Left lung (tissue), 4 donors: ENCODE measurements at regions not wholly inside any gene's neighbourhood (a gene's known extent, or its start where the extent isn't known, plus 50 kb on each side); places are given as distances from the start of the nearest gene placed in this dataset.

ENCODE experiments used
- ATAC-seq: fragments of 200-7000 bp; cut with Tn5 transposase; one replicate; pipeline ENCODE4 v1.9.1; 2020; ENCODE audit warnings: moderate library complexity
- DNase-seq, 4 donors: peaks; one replicate each; pipeline ENCODE4 v3.0.0-alpha.2; 2013 to 2020
- H3K27ac ChIP-seq, 2 donors: fragments of 200-600 bp; sonication (generic) in 1 of 2; one replicate each; pipeline versions ENCODE4 v1.5.0 to v1.8.0; 2020 to 2021
- H3K27me3 ChIP-seq, 2 donors: fragments of 200-600 bp; sonication (generic) in 1 of 2; one replicate each; pipeline versions ENCODE4 v1.5.0 to v1.8.0; 2020 to 2021
- H3K36me3 ChIP-seq, 2 donors: fragments of 200-600 bp; sonication (generic) in 1 of 2; one replicate each; pipeline versions ENCODE4 v1.5.0 to v1.8.0; 2020 to 2021
- H3K4me1 ChIP-seq, 2 donors: fragments of 200-600 bp; one replicate each; pipeline ENCODE4 v1.8.0; 2021
- H3K4me3 ChIP-seq, 2 donors: fragments of 200-600 bp; sonication (generic) in 1 of 2; one replicate each; pipeline versions ENCODE4 v1.5.0 to v1.8.0; 2020 to 2021; ENCODE audit warnings: mild to moderate bottlenecking in 1 of 2
- H3K9me3 ChIP-seq, 2 donors: fragments of 200-600 bp; sonication (generic) in 1 of 2; one replicate each; pipeline versions ENCODE4 v1.5.0 to v1.8.0; 2020 to 2021
- intact Hi-C, 2 donors: fragments of 100-400 bp; cut with DNase I; formaldehyde crosslinking; loops; one replicate each; pipeline versions ENCODE4 v1.11.2 to v1.14.2; 2022
- TF ChIP-seq, protein P1 (sequence below), 2 donors: fragments of 200-600 bp; sonication (generic) in 1 of 2; IDR thresholded peaks; one replicate each; pipeline versions ENCODE4 v1.5.0 to v1.8.0; 2021; ENCODE audit warnings: antibody characterized with exemption in 2 of 2
- donor health status: DM: no; HTN: yes; CAD: no.
- donor health status: DM: no; HTN: no; CAD: no.

DNA sequence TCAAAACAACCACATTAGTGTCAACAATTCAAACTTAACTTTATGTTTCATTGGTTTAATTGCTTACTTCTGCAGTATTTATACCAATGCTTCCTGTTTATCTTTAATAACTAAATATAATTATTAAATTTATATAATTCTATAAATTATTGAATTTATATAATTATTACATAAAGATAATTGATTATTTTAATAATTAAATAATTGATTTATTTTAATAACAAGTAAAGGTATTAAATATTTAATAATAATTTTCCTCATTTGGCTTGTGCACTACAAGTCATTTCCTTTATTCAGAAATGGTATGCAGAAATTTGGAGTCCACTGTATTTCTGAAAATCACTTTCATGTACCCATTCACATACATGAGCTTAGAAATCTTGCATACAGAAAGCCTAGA lies 156.2 kb upstream of the NSMCE3 start:
- no peaks in the 10 kb centered on the region for H3K36me3 ChIP-seq
- no peaks in the 10 kb centered on the region for H3K27me3 ChIP-seq
- ATAC-seq (no peak), DNase-seq (no peak)
- TF ChIP-seq, protein P1, sequence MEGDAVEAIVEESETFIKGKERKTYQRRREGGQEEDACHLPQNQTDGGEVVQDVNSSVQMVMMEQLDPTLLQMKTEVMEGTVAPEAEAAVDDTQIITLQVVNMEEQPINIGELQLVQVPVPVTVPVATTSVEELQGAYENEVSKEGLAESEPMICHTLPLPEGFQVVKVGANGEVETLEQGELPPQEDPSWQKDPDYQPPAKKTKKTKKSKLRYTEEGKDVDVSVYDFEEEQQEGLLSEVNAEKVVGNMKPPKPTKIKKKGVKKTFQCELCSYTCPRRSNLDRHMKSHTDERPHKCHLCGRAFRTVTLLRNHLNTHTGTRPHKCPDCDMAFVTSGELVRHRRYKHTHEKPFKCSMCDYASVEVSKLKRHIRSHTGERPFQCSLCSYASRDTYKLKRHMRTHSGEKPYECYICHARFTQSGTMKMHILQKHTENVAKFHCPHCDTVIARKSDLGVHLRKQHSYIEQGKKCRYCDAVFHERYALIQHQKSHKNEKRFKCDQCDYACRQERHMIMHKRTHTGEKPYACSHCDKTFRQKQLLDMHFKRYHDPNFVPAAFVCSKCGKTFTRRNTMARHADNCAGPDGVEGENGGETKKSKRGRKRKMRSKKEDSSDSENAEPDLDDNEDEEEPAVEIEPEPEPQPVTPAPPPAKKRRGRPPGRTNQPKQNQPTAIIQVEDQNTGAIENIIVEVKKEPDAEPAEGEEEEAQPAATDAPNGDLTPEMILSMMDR (IDR thresholded peaks at IDR 0.05): no peak
- no peaks in the 10 kb centered on the region for H3K4me1 ChIP-seq
- H3K4me3 ChIP-seq: no peak overlapping the region
- peaks cover 0 to 6% of the 10 kb centered on the region in 2 donors for H3K9me3 ChIP-seq
- intact Hi-C loops: no loop called here
- H3K27ac ChIP-seq: no peak overlapping the region

DNA sequence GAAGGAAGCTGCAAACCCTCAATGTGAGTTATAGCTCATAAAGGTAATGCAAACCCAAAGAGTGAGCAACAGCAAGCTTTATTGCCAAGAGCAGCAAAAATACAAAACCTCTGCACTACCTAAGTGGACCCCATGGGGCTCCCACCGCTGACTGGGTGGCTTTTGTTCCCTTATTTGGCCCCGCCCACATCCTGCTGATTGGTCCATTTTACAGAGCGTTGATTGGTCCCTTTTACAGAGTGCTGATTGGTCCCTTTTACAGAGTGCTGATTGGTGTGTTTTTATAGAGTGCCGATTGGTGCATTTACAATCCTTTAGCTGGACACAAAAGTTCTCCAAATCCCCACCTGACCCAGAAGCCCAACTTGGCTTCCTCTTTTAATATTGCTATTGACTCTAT lies 154.5 kb upstream of the NSMCE3 start:
- no peak overlapping the region for H3K4me3 ChIP-seq
- no peaks in the 10 kb centered on the region for H3K36me3 ChIP-seq
- intact Hi-C loops: no loop called here
- no peaks in the 10 kb centered on the region for H3K27me3 ChIP-seq
- TF ChIP-seq, protein P1 (IDR thresholded peaks at IDR 0.05): no peak
- H3K4me1 ChIP-seq: no peaks in the 10 kb centered on the region
- H3K9me3 ChIP-seq: peaks cover 0 to 6% of the 10 kb centered on the region in 2 donors
- DNase-seq: no peak
- ATAC-seq: no peak
- H3K27ac ChIP-seq: no peak overlapping the region

DNA sequence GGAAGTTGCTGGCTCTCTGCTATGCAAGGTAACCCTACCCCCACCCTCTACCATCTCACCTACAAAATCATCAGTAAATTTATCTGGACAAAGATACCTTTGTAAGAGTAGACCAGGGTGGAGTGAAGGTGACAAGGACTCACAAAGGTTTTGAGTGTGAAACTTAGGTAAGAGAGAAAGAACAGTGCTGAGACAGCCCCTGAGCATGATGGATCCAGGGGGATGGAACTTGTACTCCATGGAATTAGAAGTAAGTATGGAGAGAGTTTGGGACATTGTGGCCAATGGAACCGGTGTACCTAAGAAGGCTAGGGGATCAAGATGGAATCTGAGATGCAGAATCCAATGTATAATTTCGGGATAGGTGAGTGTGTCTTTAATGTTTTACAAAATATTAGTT lies 153.0 kb upstream of the NSMCE3 start:
- Histone ChIP-seq H3K4me1 (no peaks in the 10 kb centered on the region), H3K36me3 (no peaks in the 10 kb centered on the region), H3K27ac (no peak overlapping the region), H3K27me3 (no peaks in the 10 kb centered on the region), H3K4me3 (no peak overlapping the region), H3K9me3 (peaks cover 0 to 6% of the 10 kb centered on the region in 2 donors)
- intact Hi-C loops: no loop called here
- ATAC-seq (no peak), DNase-seq (no peak)
- TF ChIP-seq, protein P1 (IDR thresholded peaks at IDR 0.05): no peak

DNA sequence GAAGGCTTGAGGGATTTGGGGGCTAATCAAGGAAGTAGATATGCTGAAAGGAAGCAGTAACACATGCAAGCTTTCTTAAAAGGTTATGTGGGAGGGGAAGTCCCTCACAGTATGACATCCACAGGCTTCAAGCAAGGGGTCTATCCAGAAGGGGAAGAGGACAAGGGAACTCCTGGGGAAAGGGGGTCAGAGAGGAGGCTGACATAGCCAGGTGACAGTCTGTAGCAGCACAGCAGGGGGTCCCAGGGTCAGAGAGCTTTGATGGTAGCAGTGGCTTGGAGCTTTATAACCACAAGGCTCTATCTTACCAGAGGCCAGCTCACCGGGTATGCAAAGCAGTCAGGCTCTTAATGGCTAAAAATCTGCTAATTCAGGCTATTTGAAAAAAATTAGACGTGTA lies 150.6 kb upstream of the NSMCE3 start:
- H3K4me1 ChIP-seq: no peaks in the 10 kb centered on the region
- peaks cover 0 to 6% of the 10 kb centered on the region in 2 donors for H3K9me3 ChIP-seq
- no peak overlapping the region for H3K27ac ChIP-seq
- no peak for ATAC-seq
- TF ChIP-seq, protein P1 (IDR thresholded peaks at IDR 0.05): no peak
- H3K27me3 ChIP-seq: no peaks in the 10 kb centered on the region
- H3K4me3 ChIP-seq: no peak overlapping the region
- DNase-seq: no peak
- intact Hi-C loops: no loop called here
- no peaks in the 10 kb centered on the region for H3K36me3 ChIP-seq

DNA sequence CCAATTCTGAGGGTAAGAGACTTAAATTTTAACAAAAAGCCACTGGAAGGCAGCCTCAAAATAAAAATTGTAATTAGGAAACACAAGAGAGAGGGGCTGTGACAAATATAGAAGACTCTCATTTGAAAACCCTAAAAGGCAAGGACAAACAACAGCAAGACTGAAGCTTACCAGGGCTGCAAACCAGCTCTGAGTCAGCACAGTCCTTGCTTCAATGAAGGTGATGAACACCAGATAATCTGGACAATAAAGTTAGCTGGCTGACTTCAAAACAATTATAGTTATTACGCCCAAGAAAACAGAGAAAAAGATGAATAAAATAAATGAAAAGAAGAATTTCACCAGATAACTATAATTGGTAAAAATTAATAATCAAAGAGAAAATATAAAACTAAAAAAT lies 149.3 kb upstream of the NSMCE3 start:
- Histone ChIP-seq H3K9me3 (peaks cover 0 to 4% of the 10 kb centered on the region in 2 donors), H3K27ac (no peak overlapping the region), H3K4me1 (no peaks in the 10 kb centered on the region), H3K36me3 (no peaks in the 10 kb centered on the region), H3K27me3 (no peaks in the 10 kb centered on the region), H3K4me3 (no peak overlapping the region)
- intact Hi-C loops: no loop called here
- ATAC-seq (no peak), DNase-seq (no peak)
- TF ChIP-seq, protein P1 (IDR thresholded peaks at IDR 0.05): no peak
